Ishikawa (cell line): ENCODE measurements at regions not wholly inside any gene's neighbourhood (a gene's known extent, or its start where the extent isn't known, plus 50 kb on each side); places are given as distances from the start of the nearest gene placed in this dataset.

Experiments
- CEBPB ChIP-seq: IDR thresholded peaks from 2 replicates; pipeline ENCODE4 v1.6.1; 2012
- CREB1 ChIP-seq: IDR thresholded peaks from 2 replicates; pipeline ENCODE4 v1.6.1; 2012; ENCODE audit warnings: low read depth
- EGR1 ChIP-seq: IDR thresholded peaks from 2 replicates; pipeline ENCODE4 v1.6.1; 2012
- EP300 ChIP-seq: IDR thresholded peaks from 2 replicates; pipeline ENCODE4 v1.6.1; 2012; ENCODE audit warnings: borderline replicate concordance
- FOXM1 ChIP-seq: IDR thresholded peaks from 2 replicates; pipeline ENCODE4 v1.6.1; 2012; ENCODE audit warnings: low read depth, borderline replicate concordance
- MAX ChIP-seq: IDR thresholded peaks from 2 replicates; pipeline ENCODE4 v1.6.1; 2012
- NFIC ChIP-seq: IDR thresholded peaks from 2 replicates; pipeline ENCODE4 v1.6.1; 2012
- RAD21 ChIP-seq: IDR thresholded peaks from 2 replicates; pipeline ENCODE4 v1.6.1; 2012; ENCODE audit warnings: low read depth
- REST ChIP-seq: IDR thresholded peaks from 2 replicates; pipeline ENCODE4 v1.6.1; 2012; ENCODE audit warnings: low read depth, mild to moderate bottlenecking
- TAF1 ChIP-seq: IDR thresholded peaks from 2 replicates; pipeline ENCODE4 v1.6.1; 2012; ENCODE audit warnings: low read depth, mild to moderate bottlenecking
- TCF12 ChIP-seq: IDR thresholded peaks from 2 replicates; pipeline ENCODE4 v1.6.1; 2012; ENCODE audit warnings: low read depth
- TEAD4 ChIP-seq: IDR thresholded peaks from 2 replicates; pipeline ENCODE4 v1.6.1; 2012
- USF1 ChIP-seq: IDR thresholded peaks from 2 replicates; pipeline ENCODE4 v1.6.1; 2012
- YY1 ChIP-seq: IDR thresholded peaks from 2 replicates; pipeline ENCODE4 v1.6.1; 2012; ENCODE audit warnings: low read depth
- ZBTB7A ChIP-seq: IDR thresholded peaks from 2 replicates; pipeline ENCODE4 v1.6.1; 2012; ENCODE audit warnings: low read depth

GRCh38 chr2:23112517-23112916, 272.5 kb upstream of the KLHL29 start:
- no peak for TF ChIP-seq REST
- TF ChIP-seq YY1, result no peak
- no peak for TF ChIP-seq CEBPB
- no peak for TF ChIP-seq TAF1
- TF ChIP-seq TEAD4, result no peak
- no peak for TF ChIP-seq NFIC
- no peak for TF ChIP-seq ZBTB7A
- no peak for TF ChIP-seq MAX
- no peak for TF ChIP-seq TCF12
- TF ChIP-seq EGR1, result no peak
- TF ChIP-seq FOXM1, result no peak

- TF ChIP-seq TAF1, result no peak
- no peak for TF ChIP-seq USF1
- no peak for TF ChIP-seq MAX
- no peak for TF ChIP-seq TCF12
- no peak for TF ChIP-seq YY1
- TF ChIP-seq ZBTB7A, result no peak
- TF ChIP-seq CREB1, result no peak
- TF ChIP-seq NFIC, result no peak
- TF ChIP-seq EP300, result no peak
- no peak for TF ChIP-seq TEAD4
- no peak for TF ChIP-seq EGR1
- TF ChIP-seq FOXM1, result no peak
- no peak for TF ChIP-seq RAD21
- TF ChIP-seq REST, result no peak
These were observed 270.7 kb upstream of the KLHL29 start for GRCh38 chr2:23114299-23114698.

- no peak for TF ChIP-seq EGR1
- no peak for TF ChIP-seq ZBTB7A
- no peak for TF ChIP-seq REST
- TF ChIP-seq NFIC, result no peak
- no peak for TF ChIP-seq TCF12
- TF ChIP-seq FOXM1, result no peak
- no peak for TF ChIP-seq MAX
- TF ChIP-seq EP300, result no peak
- TF ChIP-seq USF1, result no peak
These were observed 266.7 kb upstream of the KLHL29 start for GRCh38 chr2:23118313-23118712.

GRCh38 chr2:23118894-23119293, 266.1 kb upstream of the KLHL29 start:
- TF ChIP-seq EGR1, result no peak
- TF ChIP-seq CEBPB, result no peak
- TF ChIP-seq RAD21, result no peak
- no peak for TF ChIP-seq CREB1
- TF ChIP-seq TEAD4, result no peak
- no peak for TF ChIP-seq FOXM1
- no peak for TF ChIP-seq NFIC
- TF ChIP-seq TAF1, result no peak
- TF ChIP-seq TCF12, result no peak
- TF ChIP-seq YY1, result no peak
- TF ChIP-seq REST, result no peak
- TF ChIP-seq ZBTB7A, result no peak
- TF ChIP-seq USF1, result no peak
- TF ChIP-seq MAX, result no peak
- no peak for TF ChIP-seq EP300
